ENCODE measurements at regions not wholly inside any gene's neighbourhood (a gene's known extent, or its start where the extent isn't known, plus 50 kb on each side); places are given as distances from the start of the nearest gene placed in this dataset.

DNA sequence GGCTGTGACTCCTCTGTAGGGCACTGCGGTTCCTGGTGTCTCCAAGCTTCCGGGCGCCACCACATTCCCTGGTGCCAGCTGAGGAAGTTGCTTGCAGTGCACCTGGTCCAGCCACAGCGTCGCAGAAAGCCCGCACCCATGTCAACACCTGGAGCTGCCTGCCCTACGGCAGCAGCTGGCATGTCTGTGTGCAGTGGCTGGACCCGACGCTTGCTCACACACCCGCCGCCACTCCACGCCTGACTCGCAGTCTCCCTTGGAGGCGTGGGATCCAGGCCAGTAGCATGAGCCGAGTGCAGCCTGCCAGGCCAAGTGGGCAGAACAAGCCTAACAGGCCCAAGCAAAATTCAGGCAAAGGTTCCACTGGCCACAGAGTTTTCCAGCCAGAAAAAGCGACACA is 118.1 kb upstream of the PHF14 start:
- Histone ChIP-seq H3K9me3 (ENCODE audit: control insufficient read depth, insufficient read depth, low read length) (peaks cover 8% of the 10 kb centered on the region), H3K9me1 (ENCODE audit: insufficient read depth, low read length) (no peaks in the 10 kb centered on the region), H3K4me2 (ENCODE audit: low read depth, low read length) (no peak overlapping the region), H4K8ac (ENCODE audit: low read depth in 2 of 2, low read length in 2 of 2) (no peak overlapping the region), H3K4me1 (ENCODE audit: control insufficient read depth, insufficient read depth, low read length) (no peaks in the 10 kb centered on the region), H3K18ac (ENCODE audit: low read depth, low read length) (no peak overlapping the region), H3K4me3 (ENCODE audit: insufficient read depth, low read depth, low read length) (no peak overlapping the region), H2BK120ac (ENCODE audit: low read depth, low read length) (no peak overlapping the region), H3K79me1 (ENCODE audit: low read depth in 1 of 2, low read length in 2 of 2) (no peaks in the 10 kb centered on the region), H4K20me1 (ENCODE audit: insufficient read depth, low read length) (no peaks in the 10 kb centered on the region), H3K4ac (ENCODE audit: low read depth, low read length) (no peak overlapping the region), H2BK20ac (ENCODE audit: low read depth, low read length) (no peak overlapping the region), H3K27me3 (ENCODE audit: control insufficient read depth, insufficient read depth, low read length) (no peaks in the 10 kb centered on the region), H2AK5ac (ENCODE audit: low read depth, low read length) (no peak overlapping the region), H2BK5ac (ENCODE audit: low read depth, low read length, poor library complexity, severe bottlenecking) (no peak overlapping the region), H2AK9ac (replicated peaks; ENCODE audit: low read depth, low read length, poor library complexity) (no peak overlapping the region), H3K23ac (ENCODE audit: low read depth, low read length) (no peak overlapping the region), H4K5ac (ENCODE audit: low read depth, low read length) (no peak overlapping the region), H2BK15ac (ENCODE audit: low read depth, low read length) (no peak overlapping the region), H3K27ac (ENCODE audit: insufficient read depth, low read length) (no peak overlapping the region), H3K14ac (replicated peaks; ENCODE audit: low read depth, low read length) (no peak overlapping the region), H3K9ac (ENCODE audit: low read depth, low read length) (no peak overlapping the region), H3K56ac (ENCODE audit: extremely low read depth, insufficient read depth, low read length) (no peak overlapping the region), H2AFZ (replicated peaks; ENCODE audit: low read length, poor library complexity) (no peak overlapping the region), H3K36me3 (ENCODE audit: control insufficient read depth, insufficient read depth, low read length) (no peaks in the 10 kb centered on the region), H4K91ac (ENCODE audit: insufficient read depth, low read depth, low read length) (no peak overlapping the region)
- no TSS peak for BruUV-seq (replicated peaks)
- intact Hi-C loops (cut with micrococcal nuclease) (no loop called here), dilution Hi-C loops (cut with HindIII; ENCODE audit: low sequenced_read_pairs, unreplicated experiment) (no loop called here), in situ Hi-C loops (cut with MboI; ENCODE audit: low sequenced_read_pairs) (no loop called here)
- TF ChIP-seq CTCF (conservative IDR thresholded peaks at IDR 0.05; ENCODE audit: low read depth, low read length) (no peak), FOS (IDR thresholded peaks at IDR 0.05; ENCODE audit: low read depth, low read length) (no peak), MXI1 (IDR thresholded peaks at IDR 0.05; ENCODE audit: borderline replicate concordance, low read depth, low read length) (no peak), NFE2L2 (IDR thresholded peaks at IDR 0.05; ENCODE audit: low read depth, low read length) (no peak), MAZ (IDR thresholded peaks at IDR 0.05; ENCODE audit: borderline replicate concordance, low read depth, low read length) (no peak), RCOR1 (IDR thresholded peaks at IDR 0.05; ENCODE audit: insufficient replicate concordance, low read length) (no peak), POLR2A (IDR thresholded peaks at IDR 0.05; ENCODE audit: low read depth, low read length) (no peak)
- TF ChIP-seq, protein P1, sequence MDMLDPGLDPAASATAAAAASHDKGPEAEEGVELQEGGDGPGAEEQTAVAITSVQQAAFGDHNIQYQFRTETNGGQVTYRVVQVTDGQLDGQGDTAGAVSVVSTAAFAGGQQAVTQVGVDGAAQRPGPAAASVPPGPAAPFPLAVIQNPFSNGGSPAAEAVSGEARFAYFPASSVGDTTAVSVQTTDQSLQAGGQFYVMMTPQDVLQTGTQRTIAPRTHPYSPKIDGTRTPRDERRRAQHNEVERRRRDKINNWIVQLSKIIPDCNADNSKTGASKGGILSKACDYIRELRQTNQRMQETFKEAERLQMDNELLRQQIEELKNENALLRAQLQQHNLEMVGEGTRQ (IDR thresholded peaks at IDR 0.05; ENCODE audit: low read depth, low read length), result no peak
- ATAC-seq (ENCODE audit: low read depth) (no peak), DNase-seq (no peak)
- WGBS, 2 experiments (ENCODE audit: extremely low coverage in 2 of 2, insufficient read length in 1 of 2), result 96% methylated on average over 4 of the region's 16 CpGs; no CpG with 5 or more reads in 1 of the 2 experiments
- ChIA-PET POLR2A (ENCODE audit: unreplicated experiment) (no interaction called here), CTCF (no interaction called here)

Measured in IMR-90 (cell line).